ENCODE measurements at regions not wholly inside any gene's neighbourhood (a gene's known extent, or its start where the extent isn't known, plus 50 kb on each side); places are given as distances from the start of the nearest gene placed in this dataset.

GRCh38 chr1:104868794-104869193 lies 1119.1 kb downstream of the AMY1C start:
- no peak for DNase-seq

GRCh38 chr1:104874044-104874443 lies 1124.3 kb downstream of the AMY1C start:
- no peak for DNase-seq

DNA sequence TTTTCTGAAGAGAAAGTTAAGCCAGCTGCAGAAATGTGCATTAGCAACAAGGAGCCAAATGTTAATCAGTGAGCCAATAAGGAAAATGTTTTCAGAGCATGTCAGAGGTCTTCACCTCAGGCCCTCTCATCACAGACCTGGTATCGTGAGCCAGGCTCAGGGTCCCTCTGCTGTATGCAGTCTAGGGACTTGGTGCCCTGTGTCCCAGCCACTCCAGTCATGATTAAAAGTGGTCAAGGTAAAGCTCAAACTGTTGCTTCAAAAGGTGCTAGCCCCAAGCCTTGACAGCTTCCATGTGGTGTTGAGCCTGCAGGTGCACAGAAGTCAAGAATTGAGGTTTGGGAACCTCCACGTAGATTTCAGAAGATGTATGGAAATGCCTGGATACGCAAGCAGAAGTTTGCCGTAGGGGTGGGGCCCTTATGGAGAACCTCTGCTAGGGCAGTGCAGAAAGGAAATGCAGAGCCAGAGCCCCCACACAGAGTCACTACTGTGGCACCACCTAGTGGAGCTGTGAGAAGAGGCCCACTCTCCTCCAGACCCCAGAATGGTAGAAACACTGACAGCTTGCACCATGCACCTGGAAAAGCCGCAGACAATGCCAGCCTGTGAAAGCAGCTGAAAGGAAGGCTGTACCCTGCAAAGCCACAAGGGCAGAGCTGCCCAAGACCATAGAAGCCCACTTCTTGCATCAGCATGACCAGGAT lies 1128.7 kb downstream of the AMY1C start:
- no peak for DNase-seq

- no peak for DNase-seq
These were observed 1135.2 kb downstream of the AMY1C start for GRCh38 chr1:104884939-104885338.

DNA sequence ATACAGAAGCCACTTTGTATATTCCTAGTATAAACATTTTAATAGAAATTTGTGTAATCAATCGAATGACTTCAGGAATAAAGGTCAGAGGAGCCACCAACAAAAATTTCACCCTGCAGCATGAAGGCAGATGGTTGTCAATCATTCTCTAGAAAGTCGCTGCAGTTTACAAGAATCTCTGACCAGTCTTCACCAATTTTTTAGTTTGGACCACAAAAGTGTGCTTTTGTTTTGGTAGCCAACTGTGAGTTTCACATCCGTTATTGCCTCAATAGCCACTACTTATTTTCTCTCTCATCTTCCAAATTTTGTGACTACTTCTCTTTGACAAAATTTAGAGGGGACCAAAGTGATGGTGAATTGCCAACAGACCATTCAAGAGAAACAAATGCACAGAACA lies 1155.6 kb downstream of the AMY1C start:
- DNase-seq: no peak

DNA sequence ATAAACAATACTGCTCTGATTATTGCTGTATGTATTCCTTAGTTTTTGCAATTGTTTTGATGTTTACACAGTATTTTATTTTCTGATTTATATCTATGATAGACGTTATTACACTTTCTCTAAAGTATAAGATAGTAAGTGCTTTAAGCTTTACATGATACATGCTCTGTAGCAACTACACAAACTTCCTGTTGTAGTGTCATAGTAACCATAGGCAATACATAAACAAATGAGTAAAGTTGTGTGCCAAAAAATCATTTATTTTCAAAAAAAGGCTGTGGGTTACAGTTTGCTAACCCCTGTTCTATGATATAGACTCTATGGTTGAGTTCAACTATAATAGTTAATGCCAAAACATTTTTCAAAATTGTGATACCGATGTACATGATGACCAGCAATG lies 1156.4 kb downstream of the AMY1C start:
- DNase-seq: no peak

DNA sequence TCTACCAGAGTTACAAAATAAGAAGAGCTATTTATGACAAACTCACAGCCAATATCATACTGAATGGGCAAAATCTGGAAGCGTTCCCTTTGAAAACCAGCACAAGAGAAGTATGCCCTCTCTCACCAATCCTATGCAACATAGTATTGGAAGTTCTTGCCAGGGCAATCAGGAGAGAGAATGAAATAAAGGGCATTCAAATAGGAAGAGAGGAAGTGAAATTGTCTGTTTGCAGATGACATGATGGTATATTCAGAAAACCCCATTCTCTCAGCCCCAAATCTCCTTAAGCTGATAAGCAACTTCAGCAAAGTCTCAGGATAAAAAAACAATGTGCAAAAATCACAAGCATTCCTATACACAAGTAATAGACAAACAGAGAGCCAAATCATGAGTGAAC lies 1169.5 kb downstream of the AMY1C start:
- DNase-seq: no peak

DNA sequence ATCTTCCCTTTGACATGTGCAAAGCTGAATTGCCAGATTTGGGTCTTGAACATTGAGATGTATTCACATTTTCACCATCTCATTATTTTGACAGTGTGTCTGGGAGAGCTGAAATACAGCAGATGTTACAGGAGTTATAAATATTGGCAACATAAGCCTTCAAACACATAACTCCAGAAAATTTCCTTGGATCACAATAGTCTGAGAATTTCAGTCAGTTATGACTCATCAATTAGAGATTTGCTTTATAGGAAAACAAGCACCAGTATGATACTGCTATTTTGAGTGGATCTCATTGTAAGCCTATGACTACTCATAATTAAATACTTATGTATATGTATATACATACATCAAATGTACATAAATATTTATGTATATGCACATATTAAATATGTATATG lies 1171.8 kb downstream of the AMY1C start:
- no peak for DNase-seq

- DNase-seq: no peak
These were observed 1173.4 kb downstream of the AMY1C start for GRCh38 chr1:104923075-104923474.

DNA sequence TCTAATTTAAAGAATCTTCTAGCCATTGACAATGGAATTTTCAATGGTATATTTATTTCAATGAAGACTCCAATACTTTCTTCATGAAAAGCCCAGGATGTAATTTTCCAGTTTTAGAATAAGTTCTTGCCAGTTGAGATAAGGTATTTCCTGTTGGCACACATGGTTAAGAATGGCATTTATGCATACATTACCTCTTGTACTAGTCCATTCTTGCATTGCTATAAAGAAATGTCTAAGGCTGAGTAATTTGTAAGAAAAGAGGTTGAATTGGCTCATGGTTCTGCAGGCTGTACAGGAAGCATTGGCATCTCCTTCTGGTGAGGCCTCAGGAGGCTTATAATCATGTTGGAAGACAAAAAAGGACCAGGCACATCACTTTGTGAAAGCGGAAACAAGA lies 1179.6 kb downstream of the AMY1C start:
- DNase-seq: no peak

DNA sequence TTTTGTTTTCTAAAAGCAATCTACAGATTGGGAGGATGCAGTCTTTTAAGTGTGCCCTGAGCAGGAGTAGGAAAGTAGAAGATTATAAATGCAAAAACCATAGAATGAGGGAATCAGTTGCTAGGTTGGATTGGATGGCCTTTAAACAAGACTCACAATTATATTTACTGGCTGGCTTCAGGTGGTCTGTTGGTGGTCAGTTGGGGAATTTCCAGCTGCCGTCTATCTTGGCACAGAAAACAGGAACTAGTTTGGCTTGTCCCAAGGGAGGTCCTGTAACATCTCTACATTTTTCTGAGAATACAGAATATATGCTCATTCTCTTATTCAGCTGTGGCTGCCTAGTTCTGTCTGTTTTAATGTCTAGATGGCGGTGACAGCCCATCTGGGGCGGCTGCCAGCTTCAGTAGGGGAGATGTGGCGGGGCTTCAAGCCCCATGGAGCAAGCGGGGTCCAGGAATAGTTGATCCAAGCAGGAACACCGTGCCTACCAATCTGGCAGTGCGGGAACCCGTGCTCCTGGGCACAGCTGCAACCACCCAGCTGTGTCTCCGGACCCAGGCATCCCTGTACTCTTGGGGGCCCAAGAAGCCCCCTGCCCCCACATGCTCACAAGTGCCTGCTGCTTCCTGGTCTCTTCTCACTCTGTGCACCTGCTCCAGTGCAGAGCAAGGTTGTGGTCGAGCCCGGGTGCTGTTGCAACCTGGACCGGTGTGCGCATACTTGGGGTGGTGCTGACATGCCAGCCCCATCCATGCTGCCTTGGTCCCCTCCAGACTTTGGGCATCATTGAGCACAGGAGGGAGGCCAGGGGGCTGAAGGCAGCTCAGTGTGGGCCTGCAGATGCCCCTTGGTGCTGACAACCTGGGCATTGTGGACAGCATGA lies 1182.6 kb downstream of the AMY1C start:
- DNase-seq: no peak

DNA sequence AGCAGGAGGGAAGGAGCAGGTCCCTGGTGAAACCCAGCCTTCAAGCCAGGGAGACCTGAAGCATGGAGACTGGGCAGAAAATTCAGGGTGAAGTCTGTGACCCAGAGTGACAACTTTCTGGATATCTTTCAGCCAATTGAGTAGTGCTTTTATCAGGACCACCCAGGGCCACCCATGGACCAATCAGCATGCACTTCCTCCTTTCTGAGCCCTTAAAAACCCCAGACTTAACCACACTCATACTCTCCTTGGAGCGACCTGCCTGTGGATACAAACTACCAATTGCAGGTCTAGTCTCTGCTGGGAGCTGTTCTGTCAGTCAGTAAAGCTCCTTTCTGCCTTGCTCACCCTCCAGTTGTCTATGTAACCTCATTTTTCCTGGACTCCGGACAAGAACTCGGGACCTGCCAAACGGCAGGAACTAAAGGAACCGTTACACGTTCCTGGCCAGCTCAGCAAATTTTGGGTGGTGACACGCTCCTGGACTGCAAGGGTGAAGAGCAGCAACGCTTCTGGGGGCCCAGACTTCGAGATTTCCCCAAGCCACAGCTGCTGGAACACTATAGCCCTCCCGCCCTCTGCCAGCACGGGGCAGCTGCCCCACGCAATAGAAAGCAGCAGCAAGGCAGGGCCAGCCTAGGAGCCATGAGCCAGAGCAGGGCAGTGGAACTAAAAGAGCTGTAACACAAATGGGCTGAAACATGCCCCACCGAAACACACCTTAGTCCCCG lies 1183.4 kb downstream of the AMY1C start:
- DNase-seq: no peak

- DNase-seq: no peak
These were observed 1184.1 kb downstream of the AMY1C start for GRCh38 chr1:104933846-104934245.

GRCh38 chr1:104945406-104945805 lies 1195.7 kb downstream of the AMY1C start:
- DNase-seq: no peak

DNA sequence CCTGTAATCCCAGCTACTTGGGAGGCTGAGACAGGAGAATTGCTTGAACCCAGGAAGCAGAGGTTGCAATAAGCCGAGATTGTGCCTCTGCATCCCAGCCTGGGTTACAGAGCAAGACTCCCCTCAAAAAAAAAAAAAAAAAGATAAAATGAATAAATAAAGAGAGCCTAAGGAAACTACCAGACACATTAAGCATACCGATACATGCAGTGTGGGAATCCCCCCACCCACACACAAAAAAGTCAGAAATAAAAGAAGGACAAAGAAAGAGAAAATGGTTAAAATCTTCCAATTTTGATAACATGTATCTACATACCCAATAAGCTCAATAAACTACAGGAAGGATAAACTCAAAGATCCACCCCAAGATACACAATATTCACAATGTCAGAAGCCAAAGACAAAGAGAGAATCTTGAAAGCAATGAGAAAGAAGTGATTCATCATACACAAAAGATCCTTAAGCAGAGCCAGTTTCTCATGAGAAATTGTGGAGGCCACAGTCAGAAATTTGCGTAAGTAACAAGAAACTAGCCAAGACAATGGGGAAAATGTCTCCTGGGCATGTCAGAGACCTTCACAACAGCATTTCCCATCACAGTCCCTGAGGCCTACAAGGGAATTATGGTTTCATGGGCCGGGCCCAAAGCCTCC lies 1197.0 kb downstream of the AMY1C start:
- DNase-seq: no peak

DNA sequence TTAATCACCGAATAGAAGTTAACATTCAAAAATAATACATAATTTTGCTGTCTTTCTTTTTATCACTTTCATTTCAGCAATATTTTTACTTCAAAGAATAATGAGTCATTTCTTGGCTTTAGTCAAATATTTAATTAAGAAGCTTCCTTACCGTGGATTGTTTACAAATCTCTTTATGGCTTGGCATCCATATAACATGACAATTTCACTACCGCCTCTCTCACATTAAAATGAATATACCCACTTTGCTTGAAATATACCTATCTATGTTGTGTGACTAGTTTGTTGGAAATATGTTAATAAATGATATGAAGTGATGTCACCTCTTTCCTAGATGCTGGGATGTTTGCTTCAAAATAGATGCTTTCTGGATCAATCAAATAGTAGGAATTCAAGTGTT lies 1203.9 kb downstream of the AMY1C start:
- DNase-seq: no peak

DNA sequence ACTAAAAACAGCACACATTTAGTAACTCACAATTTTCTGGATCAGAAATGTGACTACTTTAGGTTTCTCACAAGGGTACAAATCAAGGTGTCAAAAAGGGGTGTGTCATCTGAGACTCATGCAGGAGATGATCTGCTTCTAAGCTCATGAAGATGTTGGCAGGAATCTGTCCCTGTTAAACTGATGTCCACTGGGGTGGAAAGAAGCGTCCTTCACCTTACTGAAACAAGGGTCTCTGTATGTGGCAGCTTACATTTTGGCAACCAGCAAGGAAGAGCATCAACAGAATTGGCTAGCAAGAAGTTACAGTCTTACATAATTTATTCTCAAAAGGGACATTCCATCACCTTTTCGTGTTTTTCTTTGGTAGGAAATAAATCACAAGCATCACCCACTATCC lies 1223.8 kb downstream of the AMY1C start:
- no peak for DNase-seq

- no peak for DNase-seq
These were observed 1230.0 kb downstream of the AMY1C start for GRCh38 chr1:104979651-104980050.

- DNase-seq: no peak
These were observed 1237.5 kb downstream of the AMY1C start for GRCh38 chr1:104987210-104987609.

- no peak for DNase-seq
These were observed 1239.3 kb downstream of the AMY1C start for GRCh38 chr1:104989012-104989411.

DNA sequence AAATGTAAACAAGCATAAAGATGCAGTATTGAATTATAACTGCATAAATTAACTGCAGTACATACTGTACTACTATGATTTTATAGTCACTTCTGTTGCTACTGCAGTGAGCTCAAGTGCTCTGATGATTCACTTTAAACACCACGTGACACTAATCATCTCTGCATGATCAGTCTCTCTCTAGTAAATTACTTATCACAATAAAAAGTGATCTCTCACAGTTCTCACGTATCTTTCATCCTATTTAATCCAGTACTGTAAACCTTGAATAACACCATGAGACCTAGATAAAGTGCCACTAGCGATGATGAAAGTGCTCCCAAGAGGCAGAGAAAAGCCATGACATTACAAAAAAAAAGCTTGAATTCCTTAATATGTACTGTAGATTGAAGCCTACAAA lies 1242.0 kb downstream of the AMY1C start:
- DNase-seq: no peak

- no peak for DNase-seq
These were observed 1251.1 kb downstream of the AMY1C start for GRCh38 chr1:105000793-105001192.

DNA sequence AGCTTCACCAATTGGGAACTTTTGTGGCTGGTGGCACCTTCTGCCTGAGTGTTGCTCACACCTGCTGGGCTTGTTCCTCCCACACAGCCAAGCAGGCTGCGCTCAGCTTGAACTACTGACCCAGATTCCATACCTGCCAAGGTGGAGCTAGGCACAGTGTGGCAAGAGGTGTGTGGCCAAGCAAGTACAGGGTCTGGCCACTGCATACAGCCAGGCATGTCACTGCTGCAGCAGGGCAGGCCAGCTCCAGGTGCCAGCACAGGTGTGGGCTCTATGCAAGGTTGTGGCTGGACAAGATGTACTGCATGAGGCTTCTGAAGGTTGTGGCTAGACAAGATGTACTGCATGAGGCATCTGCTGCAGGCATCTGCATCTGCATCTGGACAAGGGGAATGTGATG lies 1254.8 kb downstream of the AMY1C start:
- no peak for DNase-seq

All from CD4-positive, alpha-beta T cell treated with Interleukin-1 beta for 1 hour (primary cell).